Kidney (tissue), 13 donors: ENCODE measurements at regions not wholly inside any gene's neighbourhood (a gene's known extent, or its start where the extent isn't known, plus 50 kb on each side); places are given as distances from the start of the nearest gene placed in this dataset.

ENCODE experiments used
- DNase-seq, 5 donors: peaks; one replicate each; pipeline ENCODE4 v3.0.0-alpha.2; 2013 to 2020
- FAIRE-seq: peaks from 2 replicates; lab custom pipeline; 2012; peaks lifted over from hg19 to GRCh38; lab: Jason Lieb, UNC
- H3K27ac ChIP-seq, 2 donors: one replicate each; pipeline ENCODE4 v1.7.0; 2013; ENCODE audit warnings: low read depth in 2 of 2, low read length in 2 of 2, inconsistent platforms in 1 of 2
- H3K27me3 ChIP-seq: one replicate; pipeline ENCODE4 v1.7.1; 2013; ENCODE audit warnings: low read length, inconsistent platforms; ENCODE audit not compliant: control insufficient read depth, insufficient read depth
- H3K36me3 ChIP-seq, 3 donors: one replicate each; pipeline versions ENCODE4 v1.7.0 to v1.7.1; 2013; ENCODE audit warnings: low read length in 3 of 3, control low read depth in 1 of 3, inconsistent platforms in 1 of 3; ENCODE audit not compliant: insufficient read depth in 3 of 3, control insufficient read depth in 2 of 3
- H3K4me1 ChIP-seq, 3 donors: one replicate each; pipeline versions ENCODE4 v1.7.0 to v1.7.1; 2013; ENCODE audit warnings: low read length in 3 of 3, inconsistent platforms in 1 of 3, low read depth in 1 of 3; ENCODE audit not compliant: control insufficient read depth in 2 of 3, insufficient read depth in 2 of 3
- H3K4me3 ChIP-seq, 3 donors: one replicate each; pipeline versions ENCODE4 v1.7.0 to v1.8.1; 2013; ENCODE audit warnings: low read length in 3 of 3, control low read depth in 1 of 3, inconsistent platforms in 1 of 3
- H3K9ac ChIP-seq, 3 donors: one replicate each; pipeline versions ENCODE4 v1.7.0 to v1.7.1; 2013; ENCODE audit warnings: low read length in 3 of 3, control low read depth in 1 of 3, inconsistent platforms in 1 of 3
- H3K9me3 ChIP-seq, 3 donors: one replicate each; pipeline versions ENCODE4 v1.7.0 to v1.7.1; 2013; ENCODE audit warnings: low read length in 3 of 3, control low read depth in 1 of 3, inconsistent platforms in 1 of 3; ENCODE audit not compliant: control insufficient read depth in 2 of 3, insufficient read depth in 1 of 3
- CTCF ChIP-seq: IDR thresholded peaks from 3 replicates; pipeline ENCODE4 v1.5.1; 2012; ENCODE audit warnings: mild to moderate bottlenecking, moderate library complexity, borderline replicate concordance; ENCODE audit not compliant: insufficient read depth; ENCODE audit errors: extremely low read depth
- intact Hi-C: fragments of 100-400 bp; cut with DNase I; formaldehyde crosslinking; loops from one replicate; pipeline ENCODE4 v1.11.1; 2022
- donor health status: control.
- donor health status: control.
- donor health status: control.
- donor health status: control.
- donor health status: control.
- donor health status: DM: yes; HTN: yes; CAD: no.
- donor health status: Normal renal cell carcinoma (clear cell type).

- intact Hi-C loops: no loop called here
- no peak for FAIRE-seq
- Histone ChIP-seq H3K27ac (no peak overlapping the region), H3K36me3 (no peaks in the 10 kb centered on the region), H3K9ac (peak overlapping the region in 1 of 3 donors; percentile 38), H3K4me1 (no peaks in the 10 kb centered on the region), H3K27me3 (no peaks in the 10 kb centered on the region), H3K4me3 (peak overlapping the region in 2 of 3 donors; percentile 25 to 46), H3K9me3 (no peaks in the 10 kb centered on the region)
- peak; percentile 74 to 90 (median 83) for DNase-seq
- peak; percentile 91 for TF ChIP-seq CTCF
These were observed 115.7 kb upstream of the SLC1A4 start for GRCh38 chr2:64873472-64873924.

GRCh38 chr2:64874593-64874992 is 114.6 kb upstream of the SLC1A4 start:
- FAIRE-seq: no peak
- intact Hi-C loops: no loop called here

GRCh38 chr2:64875368-64875767 is 113.8 kb upstream of the SLC1A4 start:
- Histone ChIP-seq H3K4me3 (no peak overlapping the region), H3K4me1 (no peaks in the 10 kb centered on the region), H3K9ac (no peak overlapping the region), H3K36me3 (no peaks in the 10 kb centered on the region), H3K27me3 (no peaks in the 10 kb centered on the region), H3K9me3 (no peaks in the 10 kb centered on the region), H3K27ac (no peak overlapping the region)
- FAIRE-seq (no peak), DNase-seq (no peak)
- intact Hi-C loops: no loop called here
- no peak for TF ChIP-seq CTCF

More at GRCh38 chr2:64874593-64874992, 114.6 kb upstream of the SLC1A4 start:
- DNase-seq: no peak
- no peaks in the 10 kb centered on the region for H3K36me3 ChIP-seq
- H3K9ac ChIP-seq: no peak overlapping the region
- no peak overlapping the region for H3K4me3 ChIP-seq
- H3K4me1 ChIP-seq: no peaks in the 10 kb centered on the region
- no peak overlapping the region for H3K27ac ChIP-seq
- H3K27me3 ChIP-seq: no peaks in the 10 kb centered on the region
- no peaks in the 10 kb centered on the region for H3K9me3 ChIP-seq
- TF ChIP-seq CTCF: no peak

GRCh38 chr2:64876137-64876647 is 113.0 kb upstream of the SLC1A4 start:
- FAIRE-seq (no peak), DNase-seq (peak in 1 of 5 donors; percentile 41)
- H3K27me3 ChIP-seq: no peaks in the 10 kb centered on the region
- no peak overlapping the region for H3K4me3 ChIP-seq
- intact Hi-C loops: no loop called here
- no peaks in the 10 kb centered on the region for H3K4me1 ChIP-seq
- TF ChIP-seq CTCF: no peak
- no peak overlapping the region for H3K27ac ChIP-seq
- H3K9me3 ChIP-seq: no peaks in the 10 kb centered on the region
- H3K9ac ChIP-seq: no peak overlapping the region
- no peaks in the 10 kb centered on the region for H3K36me3 ChIP-seq
